ENCODE measurements at regions not wholly inside any gene's neighbourhood (a gene's known extent, or its start where the extent isn't known, plus 50 kb on each side); places are given as distances from the start of the nearest gene placed in this dataset.
"Not testable (repeated sequence)": the region's sequence is repeated elsewhere in the genome, so short reads cannot be mapped to it uniquely, and the experiment has no call there.

DNA sequence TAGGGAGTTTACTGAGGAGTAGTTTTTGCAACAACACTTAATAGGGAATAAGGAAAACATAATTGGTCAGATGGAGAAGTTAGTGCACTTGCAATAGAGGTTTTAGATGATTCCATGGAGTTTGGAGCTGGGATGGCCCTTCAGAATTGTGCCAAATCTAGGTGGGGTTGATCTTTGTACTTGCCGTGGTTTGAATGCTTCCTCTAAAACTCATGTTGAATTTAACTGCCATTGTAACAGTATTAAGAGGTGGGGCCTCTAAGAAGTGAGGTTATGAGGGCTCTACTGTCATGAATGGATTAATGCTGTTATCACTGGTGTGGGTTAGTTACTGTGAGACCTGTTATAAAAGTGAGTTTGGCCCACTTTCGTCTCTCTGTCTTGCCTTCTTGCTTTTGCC lies 94.4 kb upstream of the BOD1L1 start:
- no peaks in the 10 kb centered on the region for H3K4me1 Mint-ChIP-seq (ENCODE audit: low read depth)
- H3K36me3 Mint-ChIP-seq (ENCODE audit: low read depth): no peaks in the 10 kb centered on the region
- H3K4me3 Mint-ChIP-seq: no peak overlapping the region
- no peak overlapping the region for H3K27ac Mint-ChIP-seq
- peaks cover 3% of the 10 kb centered on the region for H3K27me3 Mint-ChIP-seq
- H3K9me3 Mint-ChIP-seq: no peaks in the 10 kb centered on the region

DNA sequence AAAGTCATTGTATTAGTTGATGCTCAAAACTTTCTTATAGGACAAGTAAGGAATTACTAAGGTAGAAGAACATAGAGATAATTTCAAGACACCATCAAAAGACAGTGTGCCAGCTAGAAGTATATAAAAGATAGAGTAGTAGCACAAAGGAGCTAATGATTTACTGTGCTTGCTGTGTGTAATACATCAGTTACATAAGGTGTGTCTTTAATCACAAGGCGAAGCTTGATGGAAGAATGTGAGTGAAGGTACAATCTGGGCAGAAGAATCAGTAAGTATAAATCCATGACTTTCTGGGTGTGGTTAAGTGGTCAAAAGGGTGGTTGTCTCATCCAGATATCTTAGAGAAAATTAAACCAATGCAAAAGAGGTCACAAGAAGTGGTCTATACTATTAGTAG lies 95.1 kb upstream of the BOD1L1 start:
- no peaks in the 10 kb centered on the region for H3K9me3 Mint-ChIP-seq
- peaks cover 3% of the 10 kb centered on the region for H3K27me3 Mint-ChIP-seq
- no peak overlapping the region for H3K4me3 Mint-ChIP-seq
- H3K36me3 Mint-ChIP-seq (ENCODE audit: low read depth): no peaks in the 10 kb centered on the region
- no peaks in the 10 kb centered on the region for H3K4me1 Mint-ChIP-seq (ENCODE audit: low read depth)
- no peak overlapping the region for H3K27ac Mint-ChIP-seq

DNA sequence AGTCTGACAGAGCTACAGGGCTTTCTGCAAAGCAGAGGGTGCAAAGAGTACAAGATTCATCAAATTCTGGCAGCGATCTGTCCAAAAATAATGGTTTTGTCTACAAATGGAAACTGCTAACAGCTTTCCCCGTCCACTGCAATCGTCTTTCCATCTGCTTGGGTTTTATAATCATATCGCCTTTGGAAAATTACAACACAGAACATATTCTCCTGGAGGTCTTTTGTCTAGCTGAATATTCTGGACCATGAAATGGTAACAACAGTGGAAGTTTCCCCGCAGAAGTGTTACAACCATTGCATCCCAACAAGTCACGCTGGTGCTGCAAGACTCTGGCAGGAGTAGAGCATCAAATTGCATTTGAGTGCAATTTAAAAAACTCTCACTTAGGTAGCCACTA lies 101.2 kb upstream of the BOD1L1 start:
- Mint-ChIP-seq H3K9me3 (no peaks in the 10 kb centered on the region), H3K27me3 (no peaks in the 10 kb centered on the region), H3K27ac (no peak overlapping the region), H3K4me3 (no peak overlapping the region), H3K36me3 (ENCODE audit: low read depth) (no peaks in the 10 kb centered on the region), H3K4me1 (ENCODE audit: low read depth) (no peaks in the 10 kb centered on the region)

DNA sequence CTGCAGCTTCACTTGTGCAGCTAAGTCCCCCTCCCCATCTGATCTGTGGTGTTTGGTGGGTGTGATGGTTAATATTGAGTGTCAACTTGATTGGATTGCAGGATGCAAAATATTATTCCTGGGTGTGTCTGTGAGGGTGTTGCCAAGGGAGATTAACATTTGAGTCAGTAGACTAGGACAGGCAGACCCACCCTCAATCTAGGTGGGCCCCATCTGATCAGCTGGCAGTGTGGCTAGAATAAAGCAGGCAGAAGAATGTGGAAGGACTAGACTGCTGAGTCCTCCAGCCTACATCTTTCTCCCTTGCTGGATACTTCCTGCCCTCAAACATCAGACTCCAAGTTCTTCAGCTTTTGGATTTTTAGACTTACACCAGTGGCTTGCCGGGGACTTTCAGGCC lies 103.5 kb upstream of the BOD1L1 start:
- H3K36me3 Mint-ChIP-seq (ENCODE audit: low read depth): no peaks in the 10 kb centered on the region
- H3K27ac Mint-ChIP-seq: no peak overlapping the region
- no peaks in the 10 kb centered on the region for H3K9me3 Mint-ChIP-seq
- no peak overlapping the region for H3K4me3 Mint-ChIP-seq
- no peaks in the 10 kb centered on the region for H3K27me3 Mint-ChIP-seq
- no peaks in the 10 kb centered on the region for H3K4me1 Mint-ChIP-seq (ENCODE audit: low read depth)

DNA sequence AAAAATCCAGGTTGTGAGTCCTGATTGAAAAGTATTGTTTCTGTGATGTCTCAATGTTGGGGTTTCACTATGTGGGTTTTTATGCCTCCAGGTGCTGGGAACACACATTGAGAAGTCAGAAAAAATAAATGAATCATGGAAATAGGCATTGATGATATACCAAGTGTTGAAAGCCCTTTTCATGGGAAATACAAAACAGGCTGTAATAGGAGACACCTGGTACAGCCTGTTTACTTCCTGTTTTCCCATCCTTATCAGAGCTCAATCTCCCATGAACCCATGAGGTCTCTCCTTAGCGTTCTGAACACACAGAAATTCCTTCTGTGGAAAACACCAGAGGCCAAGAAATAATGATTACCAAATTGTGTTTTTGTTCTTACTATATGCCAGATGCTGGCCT lies 106.3 kb upstream of the BOD1L1 start:
- Mint-ChIP-seq H3K27ac (no peak overlapping the region), H3K4me3 (no peak overlapping the region), H3K36me3 (ENCODE audit: low read depth) (no peaks in the 10 kb centered on the region), H3K9me3 (no peaks in the 10 kb centered on the region), H3K4me1 (ENCODE audit: low read depth) (no peaks in the 10 kb centered on the region), H3K27me3 (no peaks in the 10 kb centered on the region)

DNA sequence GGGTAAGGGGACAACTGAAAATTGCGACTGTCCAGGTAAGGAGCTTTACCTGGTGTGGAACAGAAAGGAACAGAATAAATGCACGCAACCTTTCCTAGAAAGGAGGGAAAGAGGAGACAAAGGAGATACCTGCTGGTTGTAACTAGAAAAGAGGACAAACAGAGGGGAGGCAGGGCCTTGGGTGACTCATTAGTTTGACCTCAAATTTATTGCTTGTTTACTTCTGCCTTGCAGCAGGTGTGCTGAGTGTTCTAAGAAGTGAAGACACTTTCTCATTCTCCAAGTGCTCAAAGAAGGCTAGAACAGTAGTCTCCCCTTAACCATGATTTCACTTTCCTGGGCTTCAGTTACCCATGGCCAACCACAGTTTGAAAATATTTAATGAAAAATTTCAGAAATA lies 123.1 kb upstream of the BOD1L1 start:
- Mint-ChIP-seq H3K4me1 (ENCODE audit: low read depth) (no peaks in the 10 kb centered on the region), H3K9me3 (peaks cover 7% of the 10 kb centered on the region), H3K4me3 (no peak overlapping the region), H3K27me3 (peaks cover 12% of the 10 kb centered on the region), H3K27ac (no peak overlapping the region), H3K36me3 (ENCODE audit: low read depth) (no peaks in the 10 kb centered on the region)

DNA sequence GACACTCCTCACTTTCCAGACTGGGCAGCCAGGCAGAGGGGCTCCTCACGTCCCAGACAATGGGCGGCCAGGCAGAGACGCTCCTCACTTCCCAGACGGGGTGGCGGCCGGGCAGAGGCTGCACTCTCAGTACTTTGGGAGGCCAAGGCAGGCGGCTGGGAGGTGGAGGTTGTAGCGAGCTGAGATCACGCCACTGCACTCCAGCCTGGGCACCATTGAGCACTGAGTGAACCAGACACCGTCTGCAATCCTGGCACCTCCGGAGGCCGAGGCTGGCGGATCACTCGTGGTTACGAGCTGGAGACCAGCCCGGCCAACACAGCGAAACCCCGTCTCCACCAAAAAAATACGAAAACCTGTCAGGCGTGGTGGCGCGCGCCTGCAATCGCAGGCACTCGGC lies 134.1 kb upstream of the BOD1L1 start:
- H3K36me3 Mint-ChIP-seq (ENCODE audit: low read depth); H3K27me3 Mint-ChIP-seq; H3K4me3 Mint-ChIP-seq; H3K4me1 Mint-ChIP-seq (ENCODE audit: low read depth); H3K27ac Mint-ChIP-seq: not testable (repeated sequence)
- peaks cover 35% of the 10 kb centered on the region for H3K9me3 Mint-ChIP-seq

DNA sequence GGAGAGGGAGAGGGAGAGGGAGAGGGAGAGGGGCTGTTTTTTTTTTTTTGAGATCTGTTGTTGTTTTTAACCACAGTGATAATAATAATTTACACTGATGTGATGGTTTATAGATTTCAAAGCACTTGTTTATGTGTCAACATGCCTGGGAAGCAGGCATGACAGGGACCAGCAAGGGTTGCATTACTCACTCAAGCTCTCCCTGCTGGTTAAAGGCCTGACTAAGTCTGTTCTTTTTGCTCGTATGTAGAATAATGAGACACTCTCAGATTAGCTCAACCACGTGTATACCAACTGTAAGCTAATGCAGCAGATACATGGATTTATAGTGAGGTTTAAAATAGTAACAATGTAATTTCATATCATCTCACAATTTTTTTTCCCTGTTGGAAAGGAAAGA lies 134.6 kb upstream of the BOD1L1 start:
- Mint-ChIP-seq H3K9me3 (peaks cover 35% of the 10 kb centered on the region), H3K27me3 (peaks cover 9% of the 10 kb centered on the region), H3K27ac (no peak overlapping the region), H3K36me3 (ENCODE audit: low read depth) (peaks cover 4% of the 10 kb centered on the region), H3K4me1 (ENCODE audit: low read depth) (no peaks in the 10 kb centered on the region), H3K4me3 (no peak overlapping the region)

DNA sequence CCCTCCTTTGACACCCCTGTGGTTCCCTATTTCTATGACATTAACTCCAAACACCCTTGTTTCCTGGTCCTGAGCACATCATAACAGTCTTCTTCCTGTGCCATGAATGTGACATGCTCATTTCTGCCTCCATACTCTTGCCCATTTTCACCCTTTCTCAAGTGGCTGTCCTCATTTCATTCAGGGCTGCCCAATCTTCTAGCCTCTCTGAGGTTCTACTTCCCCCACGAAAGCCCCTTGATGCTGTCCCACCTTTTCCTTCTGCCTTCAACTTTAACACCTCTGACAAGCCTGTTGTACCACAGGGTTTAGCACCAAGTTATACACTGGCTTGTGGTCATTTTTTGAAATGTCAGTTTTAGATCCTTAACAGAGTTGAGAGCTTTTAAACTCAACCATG lies 136.2 kb upstream of the BOD1L1 start:
- Mint-ChIP-seq H3K4me3 (no peak overlapping the region), H3K9me3 (peaks cover 30% of the 10 kb centered on the region), H3K36me3 (ENCODE audit: low read depth) (peaks cover 3% of the 10 kb centered on the region), H3K27ac (no peak overlapping the region), H3K4me1 (ENCODE audit: low read depth) (no peaks in the 10 kb centered on the region), H3K27me3 (peaks cover 8% of the 10 kb centered on the region)

DNA sequence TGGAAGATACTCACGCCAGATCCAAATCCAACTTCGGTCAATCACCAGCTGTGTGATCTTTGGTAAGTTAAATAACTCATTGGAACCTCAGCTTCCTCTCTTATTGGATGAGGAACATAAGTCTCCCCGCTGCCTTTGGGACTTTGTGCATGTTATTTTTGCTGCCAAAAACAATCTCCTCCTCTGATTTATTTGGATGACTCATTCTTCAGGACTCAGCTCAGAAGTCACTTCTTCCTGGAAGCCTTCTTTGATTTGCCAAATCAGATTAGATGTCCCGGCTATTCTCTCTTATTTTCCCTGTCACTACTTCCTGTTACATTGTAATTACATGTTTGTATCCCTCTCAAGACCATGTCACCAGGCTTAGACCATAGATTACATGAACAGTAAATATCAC lies 138.0 kb upstream of the BOD1L1 start:
- H3K9me3 Mint-ChIP-seq: peaks cover 22% of the 10 kb centered on the region
- H3K27me3 Mint-ChIP-seq: no peaks in the 10 kb centered on the region
- no peak overlapping the region for H3K4me3 Mint-ChIP-seq
- no peaks in the 10 kb centered on the region for H3K4me1 Mint-ChIP-seq (ENCODE audit: low read depth)
- H3K27ac Mint-ChIP-seq: no peak overlapping the region
- no peaks in the 10 kb centered on the region for H3K36me3 Mint-ChIP-seq (ENCODE audit: low read depth)

DNA sequence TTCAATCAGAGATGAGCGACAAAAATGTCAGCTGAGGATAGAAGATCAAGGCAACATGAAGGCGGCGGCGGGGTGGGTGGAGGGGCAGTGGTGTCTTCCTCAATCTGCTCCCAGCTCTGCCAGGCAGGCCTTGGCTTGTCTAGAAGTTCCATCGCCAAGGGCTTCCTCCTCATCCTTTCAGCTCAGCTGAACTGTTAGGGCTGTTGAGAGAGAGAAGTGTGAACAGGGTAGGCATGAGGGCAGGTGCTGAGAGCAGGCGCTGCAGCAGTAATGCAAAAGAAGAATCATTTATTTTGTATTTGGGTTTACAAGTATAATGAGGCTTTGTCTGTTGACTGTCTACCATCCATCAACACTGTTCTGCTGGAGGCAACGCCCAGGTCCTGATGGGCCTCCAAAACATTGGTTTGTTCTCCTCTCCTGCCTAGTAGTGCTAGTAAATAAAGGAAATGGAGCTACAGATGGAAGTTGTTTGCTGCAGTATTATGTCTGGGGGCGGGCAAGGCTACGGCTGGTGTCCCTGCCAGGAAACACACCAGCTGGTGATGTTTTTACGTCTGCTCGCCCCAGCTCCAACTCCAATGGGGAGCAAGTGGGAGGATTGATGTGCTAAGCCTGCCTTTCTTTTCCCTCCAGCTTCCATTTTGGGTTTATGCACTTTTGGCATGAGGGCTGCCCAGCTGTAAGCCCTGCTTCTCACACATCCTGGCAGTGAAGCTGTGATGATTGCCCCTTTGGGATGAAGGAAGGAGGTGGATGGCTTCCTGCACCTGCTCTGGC lies 139.4 kb upstream of the BOD1L1 start:
- no peaks in the 10 kb centered on the region for H3K27me3 Mint-ChIP-seq
- no peak overlapping the region for H3K4me3 Mint-ChIP-seq
- H3K27ac Mint-ChIP-seq: no peak overlapping the region
- H3K9me3 Mint-ChIP-seq: peaks cover 22% of the 10 kb centered on the region
- no peaks in the 10 kb centered on the region for H3K36me3 Mint-ChIP-seq (ENCODE audit: low read depth)
- no peaks in the 10 kb centered on the region for H3K4me1 Mint-ChIP-seq (ENCODE audit: low read depth)

DNA sequence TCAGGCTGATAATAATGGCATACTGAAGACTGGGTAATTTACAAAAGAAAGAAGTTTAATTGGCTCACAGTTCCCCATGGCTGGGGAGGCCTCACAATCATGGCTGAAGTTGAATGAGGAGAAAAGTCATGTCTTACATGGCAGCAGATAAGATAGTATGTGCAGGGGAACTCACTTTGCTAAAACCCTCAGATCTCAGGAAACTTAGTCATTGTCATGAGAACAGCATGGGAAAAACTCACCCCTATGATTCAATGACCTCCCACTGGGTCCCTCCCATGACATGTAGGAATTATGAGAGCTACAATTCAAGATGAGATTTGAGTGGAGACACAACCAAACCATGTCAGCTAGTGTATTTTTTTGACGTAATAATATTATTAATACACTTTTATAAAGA lies 149.8 kb upstream of the BOD1L1 start:
- H3K27me3 Mint-ChIP-seq: peaks cover 9% of the 10 kb centered on the region
- no peak overlapping the region for H3K4me3 Mint-ChIP-seq
- H3K27ac Mint-ChIP-seq: no peak overlapping the region
- peaks cover 8% of the 10 kb centered on the region for H3K9me3 Mint-ChIP-seq
- no peaks in the 10 kb centered on the region for H3K4me1 Mint-ChIP-seq (ENCODE audit: low read depth)
- H3K36me3 Mint-ChIP-seq (ENCODE audit: low read depth): no peaks in the 10 kb centered on the region

DNA sequence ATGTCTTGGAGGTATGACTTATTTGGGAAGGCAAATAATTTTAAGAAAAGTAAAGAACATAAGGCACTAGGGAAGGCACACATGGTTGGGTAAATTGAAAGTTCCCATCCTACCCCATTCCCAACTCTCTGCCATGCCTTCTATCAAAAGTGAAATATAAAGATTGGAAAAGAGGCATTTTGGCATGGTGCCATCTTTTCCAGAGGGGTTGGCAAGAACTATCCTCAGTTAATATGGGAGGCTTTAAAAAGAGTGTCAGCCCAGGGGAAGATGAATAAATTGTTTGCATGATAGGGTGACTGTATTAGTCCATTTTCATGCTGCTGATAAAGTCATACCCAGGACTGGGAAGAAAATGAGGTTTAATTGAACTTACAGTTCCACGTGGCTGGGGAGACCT lies 150.8 kb upstream of the BOD1L1 start:
- Mint-ChIP-seq H3K36me3 (ENCODE audit: low read depth) (no peaks in the 10 kb centered on the region), H3K9me3 (peaks cover 6% of the 10 kb centered on the region)

DNA sequence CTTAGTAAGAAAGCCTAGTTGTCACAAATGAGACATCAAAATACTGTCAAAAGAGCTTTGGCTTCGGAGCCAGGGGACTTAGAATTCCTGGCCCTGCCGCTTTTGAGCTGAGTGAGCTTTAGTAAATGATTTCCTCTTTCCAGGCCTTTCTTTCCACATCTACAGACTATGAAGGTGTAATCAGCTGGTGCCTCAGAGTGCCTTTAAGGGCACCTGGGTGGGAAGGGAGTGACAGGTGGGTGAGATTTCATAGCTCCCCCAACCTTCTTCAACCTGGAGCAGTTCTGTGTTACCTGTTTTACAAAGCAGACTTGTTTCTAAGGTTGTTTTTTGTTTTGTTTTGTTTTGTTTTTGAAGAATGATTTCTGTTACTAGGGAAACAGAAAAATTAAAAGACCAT lies 154.7 kb upstream of the BOD1L1 start:
- Mint-ChIP-seq H3K36me3 (ENCODE audit: low read depth) (no peaks in the 10 kb centered on the region), H3K4me3 (no peak overlapping the region), H3K9me3 (peaks cover under 1% of the 10 kb centered on the region), H3K4me1 (ENCODE audit: low read depth) (no peaks in the 10 kb centered on the region), H3K27me3 (peaks cover 3% of the 10 kb centered on the region), H3K27ac (no peak overlapping the region)

More for the DNA sequence above, 150.8 kb upstream of the BOD1L1 start:
- Mint-ChIP-seq H3K4me1 (ENCODE audit: low read depth) (no peaks in the 10 kb centered on the region), H3K27ac (no peak overlapping the region), H3K4me3 (no peak overlapping the region), H3K27me3 (peaks cover 9% of the 10 kb centered on the region)

DNA sequence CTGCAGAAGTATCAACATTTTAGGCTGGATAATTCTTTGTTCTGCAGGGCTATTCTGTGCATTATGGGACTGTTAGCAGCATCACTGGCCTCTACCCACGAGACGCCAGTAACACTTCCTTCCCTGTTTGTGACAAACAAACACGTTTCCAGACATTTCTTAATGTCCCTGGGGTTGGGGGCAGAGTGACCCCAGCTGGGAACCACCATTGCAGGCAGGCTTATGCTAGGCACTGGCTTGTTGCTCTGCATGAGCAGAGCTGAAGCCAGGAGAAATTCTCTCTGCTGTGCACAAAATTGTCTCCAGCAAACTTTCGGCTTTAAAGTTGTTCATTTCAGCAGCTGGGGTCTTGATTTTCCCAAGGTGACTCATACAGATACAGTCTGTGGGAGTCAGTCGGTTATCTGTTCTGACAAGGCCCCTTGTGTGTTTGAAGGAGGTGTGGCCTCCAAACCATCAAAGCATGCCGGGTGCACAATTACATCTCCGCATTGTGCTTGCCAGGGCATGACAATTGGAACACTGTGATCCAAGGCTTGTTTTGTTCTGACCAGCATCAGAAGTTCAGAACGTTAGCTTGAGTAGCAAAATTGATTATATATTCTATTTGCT lies 156.4 kb upstream of the BOD1L1 start:
- no peak overlapping the region for H3K27ac Mint-ChIP-seq
- H3K36me3 Mint-ChIP-seq (ENCODE audit: low read depth): no peaks in the 10 kb centered on the region
- no peaks in the 10 kb centered on the region for H3K27me3 Mint-ChIP-seq
- H3K4me1 Mint-ChIP-seq (ENCODE audit: low read depth): no peaks in the 10 kb centered on the region
- H3K9me3 Mint-ChIP-seq: no peaks in the 10 kb centered on the region
- no peak overlapping the region for H3K4me3 Mint-ChIP-seq

Data from stimulated activated naive CD8-positive, alpha-beta T cell treated with anti-CD3 and anti-CD28 coated beads, Interleukin-15, Interleukin-2, amounts not matched to agents 100 ng/mL and 50 ng/mL, for 24 hours (primary cell).